Glutamatergic neuron (in vitro differentiated cells): ENCODE measurements at regions not wholly inside any gene's neighbourhood (a gene's known extent, or its start where the extent isn't known, plus 50 kb on each side); places are given as distances from the start of the nearest gene placed in this dataset.

Source experiments
- DNase-seq: peaks from one replicate; pipeline ENCODE4 v3.0.0; 2022
- H3K27ac Mint-ChIP-seq: one replicate; pipeline ENCODE4 v1.8.0; 2020; ENCODE audit warnings: mild to moderate bottlenecking, mixed read lengths, inconsistent platforms; ENCODE audit not compliant: unreplicated experiment
- H3K27me3 Mint-ChIP-seq: one replicate; pipeline ENCODE4 v1.8.0; 2020; ENCODE audit warnings: mild to moderate bottlenecking, moderate library complexity, mixed read lengths, inconsistent platforms; ENCODE audit not compliant: unreplicated experiment
- H3K36me3 Mint-ChIP-seq: one replicate; pipeline ENCODE4 v1.8.0; 2020; ENCODE audit warnings: mild to moderate bottlenecking, mixed read lengths, inconsistent platforms; ENCODE audit not compliant: unreplicated experiment
- H3K4me1 Mint-ChIP-seq: one replicate; pipeline ENCODE4 v1.8.0; 2020; ENCODE audit warnings: mild to moderate bottlenecking, low read depth, mixed read lengths, inconsistent platforms; ENCODE audit not compliant: unreplicated experiment
- H3K4me3 Mint-ChIP-seq: one replicate; pipeline ENCODE4 v1.8.0; 2020; ENCODE audit warnings: mild to moderate bottlenecking, mixed read lengths, inconsistent platforms; ENCODE audit not compliant: unreplicated experiment
- H3K9me3 Mint-ChIP-seq: one replicate; pipeline ENCODE4 v1.8.0; 2020; ENCODE audit warnings: mild to moderate bottlenecking, moderate library complexity, mixed read lengths, inconsistent platforms; ENCODE audit not compliant: unreplicated experiment
- CTCF ChIP-seq: fragments of 200-600 bp; sonication (generic); IDR thresholded peaks from one replicate; pipeline ENCODE4 v1.5.0; 2021; ENCODE audit not compliant: partially characterized antibody, unreplicated experiment

- H3K9me3 Mint-ChIP-seq = peaks cover 2% of the 10 kb centered on the region
- H3K36me3 Mint-ChIP-seq = no peaks in the 10 kb centered on the region
- H3K4me1 Mint-ChIP-seq = peaks cover 34% of the 10 kb centered on the region
- no peak for DNase-seq
- H3K27ac Mint-ChIP-seq = peak overlapping the region; percentile 30
- no peaks in the 10 kb centered on the region for H3K27me3 Mint-ChIP-seq
- no peak for TF ChIP-seq CTCF
- peak overlapping the region; percentile 43 for H3K4me3 Mint-ChIP-seq
These were observed 79.9 kb upstream of the MYCBP2 start for GRCh38 chr13:77406644-77407440.

- Mint-ChIP-seq H3K27ac (peak overlapping the region; percentile 66), H3K9me3 (peaks cover 4% of the 10 kb centered on the region), H3K36me3 (no peaks in the 10 kb centered on the region), H3K4me1 (peaks cover 30% of the 10 kb centered on the region), H3K4me3 (peak overlapping the region; percentile 58), H3K27me3 (no peaks in the 10 kb centered on the region)
- no peak for TF ChIP-seq CTCF
- DNase-seq = no peak
These were observed 72.1 kb upstream of the MYCBP2 start for GRCh38 chr13:77398825-77399620.

- Mint-ChIP-seq H3K27ac (peak overlapping the region; percentile 79), H3K4me3 (peak overlapping the region; percentile 81), H3K4me1 (peaks cover 28% of the 10 kb centered on the region), H3K36me3 (no peaks in the 10 kb centered on the region), H3K9me3 (peaks cover 4% of the 10 kb centered on the region), H3K27me3 (no peaks in the 10 kb centered on the region)
- TF ChIP-seq CTCF = no peak
- no peak for DNase-seq
These were observed 70.7 kb upstream of the MYCBP2 start for GRCh38 chr13:77397636-77398035.

- Mint-ChIP-seq H3K9me3 (peaks cover 2% of the 10 kb centered on the region), H3K4me1 (peaks cover 12% of the 10 kb centered on the region), H3K27me3 (peaks cover 4% of the 10 kb centered on the region), H3K4me3 (no peak overlapping the region), H3K36me3 (no peaks in the 10 kb centered on the region), H3K27ac (no peak overlapping the region)
- no peak for DNase-seq
- TF ChIP-seq CTCF = no peak
These were observed 64.6 kb upstream of the MYCBP2 start for GRCh38 chr13:77391475-77391874.

GRCh38 chr13:77390391-77390790 lies 63.5 kb upstream of the MYCBP2 start:
- H3K27me3 Mint-ChIP-seq = peaks cover 4% of the 10 kb centered on the region
- DNase-seq = no peak
- H3K4me1 Mint-ChIP-seq = peaks cover 9% of the 10 kb centered on the region
- H3K9me3 Mint-ChIP-seq = peaks cover 2% of the 10 kb centered on the region
- TF ChIP-seq CTCF = no peak
- H3K4me3 Mint-ChIP-seq = no peak overlapping the region
- no peak overlapping the region for H3K27ac Mint-ChIP-seq
- no peaks in the 10 kb centered on the region for H3K36me3 Mint-ChIP-seq
